ENCODE measurements at regions not wholly inside any gene's neighbourhood (a gene's known extent, or its start where the extent isn't known, plus 50 kb on each side); places are given as distances from the start of the nearest gene placed in this dataset.

DNA sequence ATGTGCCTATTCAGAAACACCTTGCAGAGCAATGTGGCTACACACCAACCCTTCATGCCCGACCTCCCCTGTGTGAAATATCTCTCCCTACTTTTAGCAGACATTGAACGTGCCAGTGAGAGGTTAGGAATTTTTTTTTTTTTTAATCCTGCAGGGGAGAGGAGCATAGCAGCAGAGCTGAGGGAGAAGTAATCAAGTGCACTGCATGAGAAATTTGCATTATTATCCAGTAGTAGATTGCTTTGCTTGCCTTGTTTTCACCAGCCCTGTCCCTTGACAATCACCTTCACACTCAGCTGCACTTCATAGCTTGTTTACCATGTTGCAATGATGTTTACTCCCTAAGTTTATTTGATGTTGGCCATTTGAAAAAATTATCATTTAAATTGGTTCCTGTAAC lies 489.6 kb upstream of the ZNF608 start:
- ATAC-seq (no peak), DNase-seq (ENCODE audit: low read depth in 1 of 2, low spot score in 1 of 2) (no peak), FAIRE-seq (no peak)
- Histone ChIP-seq H3K9me3 (no peaks in the 10 kb centered on the region), H3K4me3 (no peak overlapping the region), H3K4me2 (no peak overlapping the region), H3K27ac (no peak overlapping the region), H3K4me1 (no peaks in the 10 kb centered on the region)
- no peak for TF ChIP-seq EHF (CRISPR knock-in tag; IDR thresholded peaks at IDR 0.05)
- TF ChIP-seq FOSL2 (IDR thresholded peaks at IDR 0.05): no peak
- no peak for TF ChIP-seq FOSL2 (CRISPR knock-in tag; IDR thresholded peaks at IDR 0.05)
- ChIA-PET POLR2A (no interaction called here), CTCF (no interaction called here)
- 12% methylated on average over 2 of the region's 2 CpGs for WGBS (ENCODE audit: missing lambda C conversion rate)

GRCh38 chr5:125236981-125237380 lies 490.5 kb upstream of the ZNF608 start:
- no peaks in the 10 kb centered on the region for H3K9me3 ChIP-seq
- no peak overlapping the region for H3K4me2 ChIP-seq
- no peak overlapping the region for H3K27ac ChIP-seq
- ChIA-PET CTCF (no interaction called here), POLR2A (no interaction called here)
- WGBS (ENCODE audit: missing lambda C conversion rate): 78% methylated on average over 1 of the region's 1 CpG
- no peak overlapping the region for H3K4me3 ChIP-seq
- DNase-seq (ENCODE audit: low read depth in 1 of 2, low spot score in 1 of 2) (no peak), FAIRE-seq (no peak), ATAC-seq (no peak)
- TF ChIP-seq RFX5 (IDR thresholded peaks at IDR 0.05) (no peak), MAX (IDR thresholded peaks at IDR 0.05) (no peak), EP300 (IDR thresholded peaks at IDR 0.05) (no peak), EHMT2 (IDR thresholded peaks at IDR 0.05; ENCODE audit: low read depth) (no peak), HMGXB4 (CRISPR knock-in tag; IDR thresholded peaks at IDR 0.05; ENCODE audit: borderline replicate concordance) (no peak), JUN (IDR thresholded peaks at IDR 0.05) (no peak), RCOR1 (IDR thresholded peaks at IDR 0.05; ENCODE audit: low read depth, low read length) (no peak), RNF2 (IDR thresholded peaks at IDR 0.05; ENCODE audit: borderline replicate concordance, low read depth) (no peak), EHF (CRISPR knock-in tag; IDR thresholded peaks at IDR 0.05) (no peak), KDM5A (IDR thresholded peaks at IDR 0.05) (no peak), POLR2AphosphoS2 (conservative IDR thresholded peaks at IDR 0.05; ENCODE audit: low read length) (no peak), ZFP36 (IDR thresholded peaks at IDR 0.05; ENCODE audit: borderline replicate concordance, partially characterized antibody) (no peak), JUNB (IDR thresholded peaks at IDR 0.05) (no peak), ZSCAN20 (CRISPR knock-in tag; IDR thresholded peaks at IDR 0.05) (no peak), MAZ (IDR thresholded peaks at IDR 0.05; ENCODE audit: borderline replicate concordance, low read depth, low read length) (no peak), FOSB (CRISPR knock-in tag; IDR thresholded peaks at IDR 0.05) (no peak)
- TF ChIP-seq, protein P1, sequence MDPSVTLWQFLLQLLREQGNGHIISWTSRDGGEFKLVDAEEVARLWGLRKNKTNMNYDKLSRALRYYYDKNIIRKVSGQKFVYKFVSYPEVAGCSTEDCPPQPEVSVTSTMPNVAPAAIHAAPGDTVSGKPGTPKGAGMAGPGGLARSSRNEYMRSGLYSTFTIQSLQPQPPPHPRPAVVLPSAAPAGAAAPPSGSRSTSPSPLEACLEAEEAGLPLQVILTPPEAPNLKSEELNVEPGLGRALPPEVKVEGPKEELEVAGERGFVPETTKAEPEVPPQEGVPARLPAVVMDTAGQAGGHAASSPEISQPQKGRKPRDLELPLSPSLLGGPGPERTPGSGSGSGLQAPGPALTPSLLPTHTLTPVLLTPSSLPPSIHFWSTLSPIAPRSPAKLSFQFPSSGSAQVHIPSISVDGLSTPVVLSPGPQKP (IDR thresholded peaks at IDR 0.05; ENCODE audit: low read depth, low read length): no peak
- H3K4me1 ChIP-seq: no peaks in the 10 kb centered on the region

- H3K4me2 ChIP-seq: no peak overlapping the region
- peaks cover 4% of the 10 kb centered on the region; the same call in 1 of the 3 replicates for H3K9me3 ChIP-seq
- no peak overlapping the region for H3K4me3 ChIP-seq
- CTCF ChIA-PET: no interaction called here
- 41% methylated on average over 2 of the region's 2 CpGs for WGBS (ENCODE audit: missing lambda C conversion rate)
- H3K27ac ChIP-seq: no peak overlapping the region
- POLR2A ChIA-PET: no interaction called here
- TF ChIP-seq ZFP36 (IDR thresholded peaks at IDR 0.05; ENCODE audit: borderline replicate concordance, partially characterized antibody): no peak
- TF ChIP-seq RAD21 (conservative IDR thresholded peaks at IDR 0.05 in 1 of 2, IDR thresholded peaks at IDR 0.05 in 1 of 2): no peak
- TF ChIP-seq RNF2 (IDR thresholded peaks at IDR 0.05; ENCODE audit: borderline replicate concordance, low read depth): no peak
- TF ChIP-seq HDAC2 (IDR thresholded peaks at IDR 0.05): no peak
- no peak for TF ChIP-seq JUNB (IDR thresholded peaks at IDR 0.05)
- TF ChIP-seq FOSL2 (IDR thresholded peaks at IDR 0.05): no peak
- TF ChIP-seq FOSL2 (CRISPR knock-in tag; IDR thresholded peaks at IDR 0.05): no peak
- no peak for TF ChIP-seq ZSCAN20 (CRISPR knock-in tag; IDR thresholded peaks at IDR 0.05)
- no peaks in the 10 kb centered on the region for H3K4me1 ChIP-seq
- FAIRE-seq (no peak), DNase-seq (ENCODE audit: low read depth in 1 of 2, low spot score in 1 of 2) (no peak), ATAC-seq (no peak)
These were observed 498.1 kb upstream of the ZNF608 start for GRCh38 chr5:125244531-125244930.
